ENCODE measurements at regions not wholly inside any gene's neighbourhood (a gene's known extent, or its start where the extent isn't known, plus 50 kb on each side); places are given as distances from the start of the nearest gene placed in this dataset.
"Not testable (repeated sequence)": the region's sequence is repeated elsewhere in the genome, so short reads cannot be mapped to it uniquely, and the experiment has no call there.

- DNase-seq (ENCODE audit: low spot score), result no peak
Measured at GRCh38 chr10:36493516-36493880, 631.9 kb upstream of the ANKRD30A start.

GRCh38 chr10:36492590-36493515 is 632.5 kb upstream of the ANKRD30A start:
- DNase-seq (ENCODE audit: low spot score), result no peak

GRCh38 chr10:36491926-36492325 is 633.5 kb upstream of the ANKRD30A start:
- no peak for DNase-seq (ENCODE audit: low spot score)

- DNase-seq (ENCODE audit: low spot score), result no peak
Measured at GRCh38 chr10:36489611-36490228, 635.7 kb upstream of the ANKRD30A start.

GRCh38 chr10:36489181-36489580 is 636.2 kb upstream of the ANKRD30A start:
- DNase-seq (ENCODE audit: low spot score), result no peak

- DNase-seq (ENCODE audit: low spot score), result no peak
Measured at GRCh38 chr10:36488579-36488978, 636.8 kb upstream of the ANKRD30A start.

- DNase-seq (ENCODE audit: low spot score), result no peak
Measured at GRCh38 chr10:36479073-36479472, 646.3 kb upstream of the ANKRD30A start.

GRCh38 chr10:36476399-36476798 is 649.0 kb upstream of the ANKRD30A start:
- no peak for DNase-seq (ENCODE audit: low spot score)

GRCh38 chr10:36475746-36476145 is 649.7 kb upstream of the ANKRD30A start:
- no peak for DNase-seq (ENCODE audit: low spot score)

- no peak for DNase-seq (ENCODE audit: low spot score)
Measured at GRCh38 chr10:36474456-36474855, 650.9 kb upstream of the ANKRD30A start.

- no peak for DNase-seq (ENCODE audit: low spot score)
Measured at GRCh38 chr10:36473122-36473521, 652.3 kb upstream of the ANKRD30A start.

GRCh38 chr10:36469585-36469984 is 655.8 kb upstream of the ANKRD30A start:
- no peak for DNase-seq (ENCODE audit: low spot score)

GRCh38 chr10:36468620-36469019 is 656.8 kb upstream of the ANKRD30A start:
- DNase-seq (ENCODE audit: low spot score), result no peak

GRCh38 chr10:36465604-36466379 is 659.6 kb upstream of the ANKRD30A start:
- DNase-seq (ENCODE audit: low spot score), result no peak

- no peak for DNase-seq (ENCODE audit: low spot score)
Measured at GRCh38 chr10:36464291-36464690, 661.1 kb upstream of the ANKRD30A start.

- DNase-seq (ENCODE audit: low spot score), result no peak
Measured at GRCh38 chr10:36463390-36463789, 662.0 kb upstream of the ANKRD30A start.

GRCh38 chr10:36462194-36462593 is 663.2 kb upstream of the ANKRD30A start:
- DNase-seq (ENCODE audit: low spot score), result no peak

- not testable (repeated sequence) for DNase-seq (ENCODE audit: low spot score)
Measured at GRCh38 chr10:36458437-36458836, 667.0 kb upstream of the ANKRD30A start.

- DNase-seq (ENCODE audit: low spot score), result no peak
Measured at GRCh38 chr10:36457751-36458150, 667.6 kb upstream of the ANKRD30A start.

- DNase-seq (ENCODE audit: low spot score), result no peak
Measured at GRCh38 chr10:36455526-36456133, 669.8 kb upstream of the ANKRD30A start.

GRCh38 chr10:36452851-36453250 is 672.5 kb upstream of the ANKRD30A start:
- no peak for DNase-seq (ENCODE audit: low spot score)

GRCh38 chr10:36451391-36451970 is 673.9 kb upstream of the ANKRD30A start:
- no peak for DNase-seq (ENCODE audit: low spot score)

Data from ecto neural progenitor cell (in vitro differentiated cells).